UCSD-AML1 (cell line): ENCODE measurements at regions not wholly inside any gene's neighbourhood (a gene's known extent, or its start where the extent isn't known, plus 50 kb on each side); places are given as distances from the start of the nearest gene placed in this dataset.

ENCODE experiments used
- DNase-seq: peaks from one replicate; lab custom pipeline; 2025; ENCODE audit not compliant: unreplicated experiment; lab: John Stamatoyannopoulos, UW

- no peak for DNase-seq
Measured at GRCh38 chr3:162171970-162172369, 675.4 kb downstream of the OTOL1 start.

GRCh38 chr3:162175145-162175544, 678.5 kb downstream of the OTOL1 start:
- DNase-seq = no peak

- DNase-seq = no peak
Measured at GRCh38 chr3:162175878-162176277, 679.3 kb downstream of the OTOL1 start.

GRCh38 chr3:162183440-162183839, 686.8 kb downstream of the OTOL1 start:
- DNase-seq = no peak

- DNase-seq = no peak
Measured at GRCh38 chr3:162192340-162193029, 695.9 kb downstream of the OTOL1 start.

GRCh38 chr3:162193148-162194095, 696.8 kb downstream of the OTOL1 start:
- no peak for DNase-seq

- no peak for DNase-seq
Measured at GRCh38 chr3:162195147-162195546, 698.5 kb downstream of the OTOL1 start.

- no peak for DNase-seq
Measured at GRCh38 chr3:162196964-162197363, 700.4 kb downstream of the OTOL1 start.

- no peak for DNase-seq
Measured at GRCh38 chr3:162200836-162201235, 704.2 kb downstream of the OTOL1 start.

- no peak for DNase-seq
Measured at GRCh38 chr3:162206648-162207047, 710.0 kb downstream of the OTOL1 start.

- DNase-seq = no peak
Measured at GRCh38 chr3:162211470-162211869, 714.9 kb downstream of the OTOL1 start.

GRCh38 chr3:162213196-162213595, 716.6 kb downstream of the OTOL1 start:
- no peak for DNase-seq

- no peak for DNase-seq
Measured at GRCh38 chr3:162213956-162214355, 717.3 kb downstream of the OTOL1 start.

- no peak for DNase-seq
Measured at GRCh38 chr3:162217647-162218046, 721.0 kb downstream of the OTOL1 start.

GRCh38 chr3:162218479-162218878, 721.9 kb downstream of the OTOL1 start:
- no peak for DNase-seq

GRCh38 chr3:162224746-162225145, 728.1 kb downstream of the OTOL1 start:
- no peak for DNase-seq

- DNase-seq = no peak
Measured at GRCh38 chr3:162236949-162237348, 740.3 kb downstream of the OTOL1 start.

GRCh38 chr3:162250782-162251181, 754.2 kb downstream of the OTOL1 start:
- no peak for DNase-seq

GRCh38 chr3:162262129-162262528, 765.5 kb downstream of the OTOL1 start:
- DNase-seq = no peak

- no peak for DNase-seq
Measured at GRCh38 chr3:162263596-162263995, 767.0 kb downstream of the OTOL1 start.

- DNase-seq = no peak
Measured at GRCh38 chr3:162269636-162270458, 773.2 kb downstream of the OTOL1 start.
